ENCODE measurements at regions not wholly inside any gene's neighbourhood (a gene's known extent, or its start where the extent isn't known, plus 50 kb on each side); places are given as distances from the start of the nearest gene placed in this dataset.

DNA sequence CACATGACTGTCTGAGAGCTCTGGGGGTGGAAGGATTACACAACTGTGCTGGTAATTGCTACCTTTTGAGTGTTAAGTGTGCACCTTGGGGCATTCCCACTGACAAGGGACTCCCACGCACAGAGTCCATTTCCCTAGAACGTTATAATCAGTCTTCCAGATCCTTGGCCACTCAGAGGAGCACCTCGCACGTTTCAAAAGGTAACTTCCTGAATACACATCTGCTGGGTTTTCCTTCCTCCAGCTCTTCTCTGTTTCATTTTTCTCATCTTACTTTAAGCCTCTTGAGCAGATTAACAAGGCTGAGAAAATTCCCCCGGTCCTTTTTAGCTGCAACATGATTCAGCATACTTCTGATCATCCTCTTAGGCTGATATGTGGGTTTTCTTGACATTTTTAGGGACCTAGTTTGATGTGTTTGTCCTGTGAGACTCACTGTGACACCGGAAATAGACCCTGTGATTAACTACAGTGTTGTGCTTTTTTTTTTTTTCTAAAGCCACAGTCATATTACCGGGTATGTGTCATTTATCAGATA is 98.4 kb upstream of the DUSP22 start:
- TF ChIP-seq, protein P1, sequence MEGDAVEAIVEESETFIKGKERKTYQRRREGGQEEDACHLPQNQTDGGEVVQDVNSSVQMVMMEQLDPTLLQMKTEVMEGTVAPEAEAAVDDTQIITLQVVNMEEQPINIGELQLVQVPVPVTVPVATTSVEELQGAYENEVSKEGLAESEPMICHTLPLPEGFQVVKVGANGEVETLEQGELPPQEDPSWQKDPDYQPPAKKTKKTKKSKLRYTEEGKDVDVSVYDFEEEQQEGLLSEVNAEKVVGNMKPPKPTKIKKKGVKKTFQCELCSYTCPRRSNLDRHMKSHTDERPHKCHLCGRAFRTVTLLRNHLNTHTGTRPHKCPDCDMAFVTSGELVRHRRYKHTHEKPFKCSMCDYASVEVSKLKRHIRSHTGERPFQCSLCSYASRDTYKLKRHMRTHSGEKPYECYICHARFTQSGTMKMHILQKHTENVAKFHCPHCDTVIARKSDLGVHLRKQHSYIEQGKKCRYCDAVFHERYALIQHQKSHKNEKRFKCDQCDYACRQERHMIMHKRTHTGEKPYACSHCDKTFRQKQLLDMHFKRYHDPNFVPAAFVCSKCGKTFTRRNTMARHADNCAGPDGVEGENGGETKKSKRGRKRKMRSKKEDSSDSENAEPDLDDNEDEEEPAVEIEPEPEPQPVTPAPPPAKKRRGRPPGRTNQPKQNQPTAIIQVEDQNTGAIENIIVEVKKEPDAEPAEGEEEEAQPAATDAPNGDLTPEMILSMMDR (IDR thresholded peaks at IDR 0.05): no peak
- TF ChIP-seq YY1 (IDR thresholded peaks at IDR 0.05; ENCODE audit: low read depth): no peak
- no peak for TF ChIP-seq NFIC (IDR thresholded peaks at IDR 0.05; ENCODE audit: borderline replicate concordance)
- no peak for TF ChIP-seq POLR2AphosphoS5 (IDR thresholded peaks at IDR 0.05; ENCODE audit: low read depth, low read length)
- TF ChIP-seq SMC3 (IDR thresholded peaks at IDR 0.05; ENCODE audit: low read depth, low read length): no peak
- no peak for TF ChIP-seq TCF12 (IDR thresholded peaks at IDR 0.05)
- no peak for TF ChIP-seq JUND (IDR thresholded peaks at IDR 0.05)
- TF ChIP-seq RAD21 (IDR thresholded peaks at IDR 0.05; ENCODE audit: low read length): no peak
- TF ChIP-seq GATA2 (CRISPR knock-in tag; IDR thresholded peaks at IDR 0.05): no peak
- TF ChIP-seq, protein P2, sequence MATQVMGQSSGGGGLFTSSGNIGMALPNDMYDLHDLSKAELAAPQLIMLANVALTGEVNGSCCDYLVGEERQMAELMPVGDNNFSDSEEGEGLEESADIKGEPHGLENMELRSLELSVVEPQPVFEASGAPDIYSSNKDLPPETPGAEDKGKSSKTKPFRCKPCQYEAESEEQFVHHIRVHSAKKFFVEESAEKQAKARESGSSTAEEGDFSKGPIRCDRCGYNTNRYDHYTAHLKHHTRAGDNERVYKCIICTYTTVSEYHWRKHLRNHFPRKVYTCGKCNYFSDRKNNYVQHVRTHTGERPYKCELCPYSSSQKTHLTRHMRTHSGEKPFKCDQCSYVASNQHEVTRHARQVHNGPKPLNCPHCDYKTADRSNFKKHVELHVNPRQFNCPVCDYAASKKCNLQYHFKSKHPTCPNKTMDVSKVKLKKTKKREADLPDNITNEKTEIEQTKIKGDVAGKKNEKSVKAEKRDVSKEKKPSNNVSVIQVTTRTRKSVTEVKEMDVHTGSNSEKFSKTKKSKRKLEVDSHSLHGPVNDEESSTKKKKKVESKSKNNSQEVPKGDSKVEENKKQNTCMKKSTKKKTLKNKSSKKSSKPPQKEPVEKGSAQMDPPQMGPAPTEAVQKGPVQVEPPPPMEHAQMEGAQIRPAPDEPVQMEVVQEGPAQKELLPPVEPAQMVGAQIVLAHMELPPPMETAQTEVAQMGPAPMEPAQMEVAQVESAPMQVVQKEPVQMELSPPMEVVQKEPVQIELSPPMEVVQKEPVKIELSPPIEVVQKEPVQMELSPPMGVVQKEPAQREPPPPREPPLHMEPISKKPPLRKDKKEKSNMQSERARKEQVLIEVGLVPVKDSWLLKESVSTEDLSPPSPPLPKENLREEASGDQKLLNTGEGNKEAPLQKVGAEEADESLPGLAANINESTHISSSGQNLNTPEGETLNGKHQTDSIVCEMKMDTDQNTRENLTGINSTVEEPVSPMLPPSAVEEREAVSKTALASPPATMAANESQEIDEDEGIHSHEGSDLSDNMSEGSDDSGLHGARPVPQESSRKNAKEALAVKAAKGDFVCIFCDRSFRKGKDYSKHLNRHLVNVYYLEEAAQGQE (IDR thresholded peaks at IDR 0.05; ENCODE audit: low read depth, low read length): no peak
- TF ChIP-seq NRF1 (IDR thresholded peaks at IDR 0.05; ENCODE audit: low read depth, low read length): no peak
- TF ChIP-seq CHD2 (IDR thresholded peaks at IDR 0.05; ENCODE audit: low read length, partially characterized antibody): no peak
- no peak for TF ChIP-seq EP300 (IDR thresholded peaks at IDR 0.05; ENCODE audit: borderline replicate concordance in 1 of 2, low read depth in 1 of 2, low read length in 1 of 2)
- TF ChIP-seq FOXJ3 (CRISPR knock-in tag; IDR thresholded peaks at IDR 0.05): no peak

All from SK-N-SH (cell line).